Lower lobe of right lung (tissue), 2 donors: ENCODE measurements at regions not wholly inside any gene's neighbourhood (a gene's known extent, or its start where the extent isn't known, plus 50 kb on each side); places are given as distances from the start of the nearest gene placed in this dataset.

Experiments used
- ATAC-seq, 2 donors: fragments of 200-7000 bp; cut with Tn5 transposase; one replicate each; pipeline ENCODE4 v1.9.1; 2020 to 2022; ENCODE audit warnings: mild to moderate bottlenecking in 2 of 2, moderate library complexity in 2 of 2
- DNase-seq: peaks from one replicate; pipeline ENCODE4 v3.0.0-alpha.2; 2020
- H3K27ac ChIP-seq: fragments of 200-600 bp; one replicate; pipeline ENCODE4 v1.8.0; 2022
- H3K27me3 ChIP-seq: fragments of 200-600 bp; one replicate; pipeline ENCODE4 v1.8.0; 2022; ENCODE audit warnings: low read depth
- H3K36me3 ChIP-seq: fragments of 200-600 bp; one replicate; pipeline ENCODE4 v1.8.0; 2022; ENCODE audit warnings: mild to moderate bottlenecking
- H3K4me1 ChIP-seq: fragments of 200-600 bp; one replicate; pipeline ENCODE4 v1.8.0; 2022
- H3K4me3 ChIP-seq: fragments of 200-600 bp; one replicate; pipeline ENCODE4 v1.8.0; 2022; ENCODE audit warnings: mild to moderate bottlenecking
- H3K9me3 ChIP-seq: fragments of 200-600 bp; one replicate; pipeline ENCODE4 v1.8.0; 2022
- intact Hi-C: fragments of 100-400 bp; cut with DNase I; formaldehyde crosslinking; loops from one replicate; pipeline ENCODE4 v1.11.0; 2022
- TF ChIP-seq, protein P1 (sequence below): fragments of 200-600 bp; IDR thresholded peaks from one replicate; pipeline ENCODE4 v1.8.0; 2022; ENCODE audit warnings: antibody characterized with exemption, mild to moderate bottlenecking
- donor health status: DM: no; HTN: yes; CAD: no; lungs with severe emphysema.

DNA sequence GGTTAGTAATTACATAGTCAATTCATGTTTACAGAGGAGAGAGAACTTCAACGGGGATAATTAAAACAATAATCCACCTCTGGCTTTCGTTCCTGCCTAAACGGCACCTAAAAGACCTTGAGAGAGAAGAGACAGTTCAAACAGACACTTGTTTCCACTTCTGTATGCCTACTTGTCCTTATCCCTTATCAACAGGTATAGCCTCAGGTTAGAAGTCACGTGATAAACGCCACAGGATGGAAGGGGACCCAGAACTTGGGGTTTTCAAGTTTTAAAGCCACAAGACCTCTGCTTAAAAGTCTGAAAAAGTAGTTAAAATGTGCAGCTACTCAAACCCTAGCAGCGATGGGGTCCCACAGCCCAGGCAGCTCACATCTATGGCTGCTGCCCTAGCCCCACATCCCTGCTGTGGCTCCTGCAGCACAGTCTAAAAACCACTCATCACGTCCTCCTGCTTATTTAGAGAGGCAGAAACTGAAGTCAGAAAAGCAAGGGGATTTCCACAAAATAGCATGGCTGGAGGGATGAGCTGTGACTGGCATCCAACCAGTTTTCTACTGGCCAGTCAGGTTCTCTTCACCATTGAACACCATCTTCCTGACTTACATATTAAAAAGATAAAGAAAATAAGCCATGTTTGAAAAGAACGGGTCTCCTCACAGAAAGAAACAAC is 51.2 kb upstream of the SEC16B start:
- ATAC-seq = no peak
- Histone ChIP-seq H3K9me3 (no peaks in the 10 kb centered on the region), H3K4me3 (no peak overlapping the region), H3K27ac (no peak overlapping the region), H3K36me3 (peaks cover 44% of the 10 kb centered on the region), H3K27me3 (no peaks in the 10 kb centered on the region), H3K4me1 (peaks cover 5% of the 10 kb centered on the region)
- no peak for DNase-seq
- TF ChIP-seq, protein P1, sequence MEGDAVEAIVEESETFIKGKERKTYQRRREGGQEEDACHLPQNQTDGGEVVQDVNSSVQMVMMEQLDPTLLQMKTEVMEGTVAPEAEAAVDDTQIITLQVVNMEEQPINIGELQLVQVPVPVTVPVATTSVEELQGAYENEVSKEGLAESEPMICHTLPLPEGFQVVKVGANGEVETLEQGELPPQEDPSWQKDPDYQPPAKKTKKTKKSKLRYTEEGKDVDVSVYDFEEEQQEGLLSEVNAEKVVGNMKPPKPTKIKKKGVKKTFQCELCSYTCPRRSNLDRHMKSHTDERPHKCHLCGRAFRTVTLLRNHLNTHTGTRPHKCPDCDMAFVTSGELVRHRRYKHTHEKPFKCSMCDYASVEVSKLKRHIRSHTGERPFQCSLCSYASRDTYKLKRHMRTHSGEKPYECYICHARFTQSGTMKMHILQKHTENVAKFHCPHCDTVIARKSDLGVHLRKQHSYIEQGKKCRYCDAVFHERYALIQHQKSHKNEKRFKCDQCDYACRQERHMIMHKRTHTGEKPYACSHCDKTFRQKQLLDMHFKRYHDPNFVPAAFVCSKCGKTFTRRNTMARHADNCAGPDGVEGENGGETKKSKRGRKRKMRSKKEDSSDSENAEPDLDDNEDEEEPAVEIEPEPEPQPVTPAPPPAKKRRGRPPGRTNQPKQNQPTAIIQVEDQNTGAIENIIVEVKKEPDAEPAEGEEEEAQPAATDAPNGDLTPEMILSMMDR = no peak
- intact Hi-C loops = no loop called here

DNA sequence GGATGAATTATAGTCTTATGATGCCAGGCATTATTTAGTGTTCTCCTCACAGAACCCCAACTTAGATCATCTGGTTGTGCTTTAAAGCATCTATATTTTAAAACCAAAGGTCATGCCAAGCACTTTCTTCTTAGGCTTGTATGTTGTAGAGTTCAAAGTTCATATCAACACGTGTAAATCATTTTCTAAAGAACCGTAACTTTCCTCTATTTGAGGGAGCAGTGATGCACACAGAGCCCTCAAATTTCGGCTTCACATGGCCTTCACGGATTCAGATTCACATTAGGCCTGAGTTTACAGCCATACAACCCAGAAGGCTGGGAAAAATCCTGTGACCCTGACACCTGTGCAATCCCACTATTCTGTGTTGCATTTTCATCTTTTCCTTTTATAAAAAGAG is 52.1 kb upstream of the SEC16B start:
- intact Hi-C loops = no loop called here
- no peak overlapping the region for H3K4me3 ChIP-seq
- no peaks in the 10 kb centered on the region for H3K9me3 ChIP-seq
- ATAC-seq = no peak
- TF ChIP-seq, protein P1 = no peak
- no peaks in the 10 kb centered on the region for H3K27me3 ChIP-seq
- peaks cover 37% of the 10 kb centered on the region for H3K36me3 ChIP-seq
- peaks cover 5% of the 10 kb centered on the region for H3K4me1 ChIP-seq
- H3K27ac ChIP-seq = no peak overlapping the region
- no peak for DNase-seq

DNA sequence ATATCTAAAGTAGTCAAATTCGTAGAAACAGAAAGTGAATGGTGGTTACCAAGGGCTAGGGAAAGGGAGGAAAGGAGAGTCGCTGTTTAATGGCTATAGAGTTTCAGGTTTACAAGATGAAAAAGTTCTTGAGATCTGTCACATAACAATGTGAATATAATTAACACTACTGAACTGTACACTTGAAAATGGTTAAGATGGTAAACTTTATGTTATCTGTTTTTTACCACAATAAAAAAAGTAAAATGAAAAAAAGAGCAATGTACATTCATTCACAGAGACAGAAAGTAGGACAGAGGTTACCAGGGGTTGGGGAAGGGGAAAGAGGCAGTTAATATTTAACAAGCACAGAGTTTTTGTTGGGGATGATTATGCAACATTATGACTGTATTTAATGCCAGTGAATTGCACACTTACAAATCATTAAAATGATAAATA is 53.3 kb upstream of the SEC16B start:
- no peak overlapping the region for H3K4me3 ChIP-seq
- DNase-seq (no peak), ATAC-seq (no peak)
- H3K36me3 ChIP-seq = peaks cover 33% of the 10 kb centered on the region
- no peaks in the 10 kb centered on the region for H3K27me3 ChIP-seq
- H3K27ac ChIP-seq = no peak overlapping the region
- no peaks in the 10 kb centered on the region for H3K9me3 ChIP-seq
- TF ChIP-seq, protein P1 = no peak
- intact Hi-C loops = no loop called here
- peaks cover 5% of the 10 kb centered on the region for H3K4me1 ChIP-seq

DNA sequence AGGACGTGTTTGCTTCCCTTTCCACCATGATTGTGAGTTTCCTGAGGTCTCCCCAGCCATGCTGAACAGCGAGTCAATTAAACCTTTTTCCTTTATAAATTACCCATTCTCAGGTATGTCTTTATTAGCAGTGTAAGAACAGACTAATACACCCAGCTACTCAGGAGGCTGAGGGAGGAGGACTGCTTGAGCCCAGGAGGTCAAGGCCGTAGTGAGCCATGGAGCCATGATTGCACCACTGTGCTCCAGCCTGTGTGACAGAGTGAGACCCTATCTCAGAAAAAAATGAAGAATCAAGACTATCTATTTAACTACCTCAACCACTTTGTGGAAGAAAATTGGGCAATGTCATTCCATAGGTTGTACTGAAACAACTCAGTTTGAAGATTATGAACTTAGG is 54.6 kb upstream of the SEC16B start:
- no peak for ATAC-seq
- TF ChIP-seq, protein P1 = no peak
- H3K9me3 ChIP-seq = no peaks in the 10 kb centered on the region
- no peak for DNase-seq
- H3K36me3 ChIP-seq = peaks cover 33% of the 10 kb centered on the region
- H3K27me3 ChIP-seq = no peaks in the 10 kb centered on the region
- intact Hi-C loops = no loop called here
- H3K4me1 ChIP-seq = peaks cover 5% of the 10 kb centered on the region
- H3K27ac ChIP-seq = no peak overlapping the region
- H3K4me3 ChIP-seq = no peak overlapping the region

DNA sequence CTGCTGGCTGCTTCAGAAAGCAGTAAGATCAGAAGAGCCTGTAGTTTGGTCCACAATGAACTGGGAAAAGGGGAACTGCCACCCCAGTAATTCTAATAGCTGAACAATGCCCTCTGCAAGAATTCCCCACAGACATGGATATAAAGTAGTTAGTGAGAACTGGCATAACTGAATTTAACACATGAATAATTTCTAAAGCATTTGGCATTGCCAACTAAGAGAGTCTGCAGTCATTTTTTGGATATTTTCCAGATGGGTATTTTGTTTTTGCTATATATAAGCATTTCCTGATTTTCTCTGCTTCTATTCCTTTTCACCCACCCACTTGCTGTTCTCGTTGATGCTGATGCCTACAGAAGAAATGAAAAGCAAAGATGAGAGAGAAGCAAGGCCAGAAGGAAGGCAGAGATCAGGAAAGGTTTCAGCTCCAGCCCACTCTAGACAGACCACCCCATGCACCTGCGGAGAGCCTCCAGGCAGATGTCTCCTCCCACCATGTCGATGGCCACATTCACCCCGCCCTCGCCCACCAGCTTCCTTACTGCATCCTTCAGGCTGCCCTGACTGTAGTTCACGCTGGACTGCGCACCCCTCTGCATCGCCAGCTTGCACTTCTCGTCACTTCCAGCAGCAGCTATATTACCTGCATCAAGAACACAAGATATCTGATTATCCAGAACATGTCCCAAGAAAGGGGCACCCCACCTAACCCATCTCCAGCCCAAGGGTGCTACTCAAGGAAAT is 55.9 kb upstream of the SEC16B start:
- DNase-seq = no peak
- TF ChIP-seq, protein P1 = no peak

More for the DNA sequence above, 55.9 kb upstream of the SEC16B start:
- Histone ChIP-seq H3K4me1 (peaks cover 5% of the 10 kb centered on the region), H3K36me3 (peaks cover 28% of the 10 kb centered on the region), H3K27me3 (no peaks in the 10 kb centered on the region), H3K4me3 (no peak overlapping the region), H3K27ac (no peak overlapping the region), H3K9me3 (no peaks in the 10 kb centered on the region)
- intact Hi-C loops = no loop called here
- no peak for ATAC-seq
